ENCODE measurements at regions not wholly inside any gene's neighbourhood (a gene's known extent, or its start where the extent isn't known, plus 50 kb on each side); places are given as distances from the start of the nearest gene placed in this dataset.

DNA sequence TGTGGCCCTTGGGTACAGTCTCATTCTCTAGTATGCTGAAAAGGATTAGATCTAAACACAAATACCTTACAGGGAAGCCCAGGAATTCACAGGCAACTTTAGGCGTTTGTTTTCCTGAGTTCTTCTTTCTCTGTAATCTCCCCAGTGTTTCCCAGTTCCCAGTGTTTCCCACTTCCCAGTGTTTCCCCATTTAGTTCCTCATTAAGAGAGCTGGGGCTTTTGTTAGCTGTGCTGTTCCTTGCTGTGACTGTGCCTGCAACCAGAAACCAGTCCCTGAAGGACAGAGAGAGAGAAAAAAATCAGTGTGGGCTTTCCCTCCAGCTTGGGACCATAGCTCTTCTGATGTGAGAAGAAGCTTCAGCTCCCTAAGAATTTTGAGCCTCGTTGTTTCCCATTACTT is 802.9 kb upstream of the COBL start:
- H3K27ac Mint-ChIP-seq, result no peak overlapping the region
- no peaks in the 10 kb centered on the region for H3K36me3 Mint-ChIP-seq (ENCODE audit: low read depth)
- H3K4me1 Mint-ChIP-seq (ENCODE audit: low read depth), result no peaks in the 10 kb centered on the region
- H3K4me3 Mint-ChIP-seq, result no peak overlapping the region
- no peaks in the 10 kb centered on the region for H3K27me3 Mint-ChIP-seq
- H3K9me3 Mint-ChIP-seq, result peaks cover 25% of the 10 kb centered on the region
- intact Hi-C loops (cut with micrococcal nuclease), result no loop called here

DNA sequence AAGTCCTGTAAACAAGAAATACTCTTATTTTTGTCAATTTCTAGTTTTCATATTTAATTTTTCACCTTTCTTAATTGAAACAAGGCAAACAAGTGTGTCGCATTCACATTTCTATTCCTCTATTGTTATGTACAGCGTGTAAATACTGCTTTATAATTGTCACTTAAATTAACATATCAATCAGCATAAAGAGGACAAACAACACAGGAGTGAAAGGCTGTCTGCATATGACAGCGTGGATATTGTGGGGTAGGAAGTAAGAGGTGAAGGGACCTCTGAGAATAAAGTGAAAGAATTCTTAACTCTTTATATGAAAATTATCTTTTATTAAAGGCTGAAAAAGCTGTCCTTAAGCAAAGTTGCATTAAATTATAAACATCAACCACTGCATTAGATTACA is 797.9 kb upstream of the COBL start:
- Mint-ChIP-seq H3K27ac (no peak overlapping the region), H3K27me3 (no peaks in the 10 kb centered on the region), H3K4me1 (ENCODE audit: low read depth) (no peaks in the 10 kb centered on the region), H3K4me3 (no peak overlapping the region), H3K36me3 (ENCODE audit: low read depth) (no peaks in the 10 kb centered on the region), H3K9me3 (peaks cover 26% of the 10 kb centered on the region)
- intact Hi-C loops (cut with micrococcal nuclease), result no loop called here

DNA sequence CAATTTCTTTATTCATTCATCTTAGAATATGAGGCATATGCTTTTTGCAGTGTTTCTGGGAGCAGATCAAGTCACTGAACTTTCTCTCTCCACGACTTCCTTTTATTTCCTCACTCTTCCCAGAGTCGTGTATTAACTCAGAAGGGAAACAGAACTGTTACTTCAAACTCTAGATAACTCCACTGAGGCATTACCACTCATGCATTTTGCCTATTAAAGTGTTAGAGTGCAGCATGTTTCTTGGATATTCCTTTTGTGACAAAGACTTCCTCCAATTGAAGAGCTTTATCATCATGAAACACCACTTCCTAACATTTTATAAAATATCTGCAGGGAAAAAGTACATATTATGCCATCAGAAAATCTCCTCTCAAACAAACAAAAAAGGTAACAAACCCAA is 797.4 kb upstream of the COBL start:
- no peaks in the 10 kb centered on the region for H3K4me1 Mint-ChIP-seq (ENCODE audit: low read depth)
- H3K36me3 Mint-ChIP-seq (ENCODE audit: low read depth), result no peaks in the 10 kb centered on the region
- H3K27me3 Mint-ChIP-seq, result no peaks in the 10 kb centered on the region
- intact Hi-C loops (cut with micrococcal nuclease), result no loop called here
- no peak overlapping the region for H3K27ac Mint-ChIP-seq
- H3K4me3 Mint-ChIP-seq, result no peak overlapping the region
- peaks cover 30% of the 10 kb centered on the region for H3K9me3 Mint-ChIP-seq

DNA sequence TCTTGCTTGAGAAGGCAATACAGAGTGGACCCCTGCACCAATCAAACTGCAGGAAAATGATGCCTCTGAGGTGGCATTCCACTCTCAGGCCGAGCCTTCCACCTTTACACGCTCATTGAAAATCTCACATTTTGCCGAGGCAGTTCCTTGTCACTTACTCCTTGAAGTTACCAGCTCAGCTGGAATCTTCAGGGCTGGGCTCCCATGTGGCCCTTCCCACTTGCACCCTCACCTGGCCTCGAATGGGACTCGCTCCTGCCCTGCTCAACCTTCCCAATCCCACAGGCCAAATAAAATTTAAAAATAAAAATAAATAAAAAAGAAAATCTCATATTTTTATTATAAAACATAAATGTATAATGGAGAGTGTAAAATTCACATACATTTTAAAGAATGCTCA is 790.7 kb upstream of the COBL start:
- peaks cover 38% of the 10 kb centered on the region for H3K9me3 Mint-ChIP-seq
- no peaks in the 10 kb centered on the region for H3K27me3 Mint-ChIP-seq
- intact Hi-C loops (cut with micrococcal nuclease), result no loop called here
- no peak overlapping the region for H3K27ac Mint-ChIP-seq
- H3K4me1 Mint-ChIP-seq (ENCODE audit: low read depth), result no peaks in the 10 kb centered on the region
- no peaks in the 10 kb centered on the region for H3K36me3 Mint-ChIP-seq (ENCODE audit: low read depth)
- no peak overlapping the region for H3K4me3 Mint-ChIP-seq

DNA sequence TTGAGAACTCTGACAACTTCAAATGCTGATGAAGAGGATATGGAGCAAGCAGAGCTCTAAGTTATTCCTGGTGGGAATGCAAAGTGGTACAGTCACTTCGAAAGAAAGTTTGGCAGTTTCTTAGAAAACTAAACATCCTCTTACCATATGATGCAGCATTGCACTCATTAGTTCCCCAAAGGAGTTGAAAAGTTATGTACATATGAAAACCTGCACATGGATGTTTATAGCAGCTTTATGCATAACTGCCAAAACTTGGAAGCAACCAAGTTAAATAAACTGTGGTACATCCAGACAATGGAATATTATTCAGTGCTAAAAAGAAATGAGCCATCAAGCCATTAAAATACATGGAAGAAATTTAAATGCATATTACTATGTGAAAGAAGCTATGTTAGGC is 779.3 kb upstream of the COBL start:
- intact Hi-C loops (cut with micrococcal nuclease), result no loop called here
- Mint-ChIP-seq H3K36me3 (ENCODE audit: low read depth) (no peaks in the 10 kb centered on the region), H3K9me3 (peaks cover 45% of the 10 kb centered on the region), H3K27me3 (no peaks in the 10 kb centered on the region), H3K4me1 (ENCODE audit: low read depth) (no peaks in the 10 kb centered on the region), H3K27ac (no peak overlapping the region), H3K4me3 (no peak overlapping the region)

DNA sequence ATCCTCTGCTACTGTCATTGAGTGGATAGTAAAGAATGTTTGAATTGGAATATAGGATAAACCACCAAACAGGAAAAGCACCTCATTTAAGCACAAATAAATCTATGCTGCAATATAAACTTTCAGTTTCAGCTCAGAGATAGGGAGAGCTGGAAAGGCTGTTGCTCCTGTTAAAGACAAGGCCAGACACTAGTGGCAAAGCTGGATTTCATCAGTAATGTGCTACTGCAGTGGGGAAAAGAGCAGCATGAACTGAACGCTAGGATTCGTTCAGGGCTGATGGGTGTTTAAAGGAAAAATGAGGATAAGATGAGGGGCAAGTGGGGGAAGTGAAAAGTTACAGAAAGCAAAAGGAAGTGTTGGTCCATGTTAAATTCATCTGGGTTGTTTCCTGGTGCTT is 775.4 kb upstream of the COBL start:
- peaks cover 22% of the 10 kb centered on the region for H3K9me3 Mint-ChIP-seq
- no peak overlapping the region for H3K4me3 Mint-ChIP-seq
- peaks cover 2% of the 10 kb centered on the region for H3K27me3 Mint-ChIP-seq
- no peak overlapping the region for H3K27ac Mint-ChIP-seq
- intact Hi-C loops (cut with micrococcal nuclease), result no loop called here
- no peaks in the 10 kb centered on the region for H3K36me3 Mint-ChIP-seq (ENCODE audit: low read depth)
- H3K4me1 Mint-ChIP-seq (ENCODE audit: low read depth), result no peaks in the 10 kb centered on the region

DNA sequence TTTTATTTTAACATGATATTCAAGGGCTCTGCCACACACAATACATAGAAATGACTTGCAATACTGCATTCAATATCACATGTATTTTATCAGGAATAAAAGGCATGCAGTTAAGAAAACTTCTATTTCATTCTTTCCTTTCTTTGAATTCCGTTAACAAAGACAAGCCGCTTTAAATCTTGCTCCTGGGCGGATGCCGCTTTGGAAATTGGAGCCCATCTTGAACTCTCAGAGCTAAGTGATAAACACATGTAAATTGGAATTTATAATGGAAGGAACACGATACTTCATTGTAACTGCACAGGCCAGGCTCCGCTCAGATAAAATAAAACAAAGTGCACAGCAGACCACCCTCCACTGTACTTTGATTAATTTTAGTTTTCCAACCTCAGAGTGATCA is 774.5 kb upstream of the COBL start:
- intact Hi-C loops (cut with micrococcal nuclease), result no loop called here
- no peak overlapping the region for H3K4me3 Mint-ChIP-seq
- H3K36me3 Mint-ChIP-seq (ENCODE audit: low read depth), result no peaks in the 10 kb centered on the region
- no peak overlapping the region for H3K27ac Mint-ChIP-seq
- peaks cover 2% of the 10 kb centered on the region for H3K27me3 Mint-ChIP-seq
- peaks cover 17% of the 10 kb centered on the region for H3K9me3 Mint-ChIP-seq
- no peaks in the 10 kb centered on the region for H3K4me1 Mint-ChIP-seq (ENCODE audit: low read depth)

DNA sequence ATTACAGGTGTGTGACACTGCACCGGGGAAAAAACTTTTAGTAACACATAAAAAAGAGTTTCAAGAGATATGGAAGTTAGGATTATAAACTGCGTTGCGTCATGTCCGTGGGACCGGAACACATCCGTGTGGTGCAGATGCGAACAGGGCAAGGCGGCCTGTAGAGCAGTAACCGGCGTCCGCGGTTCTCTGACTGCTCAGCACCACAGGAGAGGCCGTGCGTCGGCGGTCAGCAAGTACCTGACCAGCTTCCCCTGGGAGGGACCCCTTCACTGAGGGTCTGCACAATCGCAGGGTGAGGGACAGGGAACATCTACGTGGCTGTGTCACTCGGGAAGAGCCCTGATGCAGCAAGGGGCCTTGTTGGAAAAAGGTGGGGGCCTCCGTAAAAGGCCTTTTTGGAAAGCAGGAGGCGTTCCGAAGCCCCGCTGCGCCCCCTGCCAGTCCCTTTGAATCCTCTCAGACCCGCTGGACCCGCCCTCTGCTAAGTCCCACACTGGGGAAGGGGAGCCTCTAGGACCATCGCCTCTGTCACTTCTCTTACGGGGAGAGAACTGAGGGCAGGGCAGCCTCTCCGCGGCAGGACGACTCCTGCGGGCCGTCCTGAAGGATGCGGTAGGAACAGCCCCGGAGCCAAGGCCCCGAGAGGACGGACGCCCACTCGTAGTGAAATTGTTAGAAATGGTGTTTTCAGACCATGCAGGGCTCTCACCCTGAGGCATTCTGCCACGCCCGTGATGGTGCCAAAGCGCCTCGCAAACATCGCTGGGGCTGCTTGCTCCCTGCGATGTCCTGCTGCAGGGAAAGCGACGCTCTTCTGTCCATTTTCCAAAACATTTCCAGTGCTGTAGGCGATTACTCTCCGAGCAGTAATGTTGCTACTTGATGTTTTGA is 771.6 kb upstream of the COBL start:
- Mint-ChIP-seq H3K9me3 (peaks cover 6% of the 10 kb centered on the region), H3K4me1 (ENCODE audit: low read depth) (no peaks in the 10 kb centered on the region), H3K36me3 (ENCODE audit: low read depth) (no peaks in the 10 kb centered on the region), H3K4me3 (no peak overlapping the region), H3K27ac (no peak overlapping the region), H3K27me3 (peaks cover 2% of the 10 kb centered on the region)
- intact Hi-C loops (cut with micrococcal nuclease), result no loop called here

DNA sequence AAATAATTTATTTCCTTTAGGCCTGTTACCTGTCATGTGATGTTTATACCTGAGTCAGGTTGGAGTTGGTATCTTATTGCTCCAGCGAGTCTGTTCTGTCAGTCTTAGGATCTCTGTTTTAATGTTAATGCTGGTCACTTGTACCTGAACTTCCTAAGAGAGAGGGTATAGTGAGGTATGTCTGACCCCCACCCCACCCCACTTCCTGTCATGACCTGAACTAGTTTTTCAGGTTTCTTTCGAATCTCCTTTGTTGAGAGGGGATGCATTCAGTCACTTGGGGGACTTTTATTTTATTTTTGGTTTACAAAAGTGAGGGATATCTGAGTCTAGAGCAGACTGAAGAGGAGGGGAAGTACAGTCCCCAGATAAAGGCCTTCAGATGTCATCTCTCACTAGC is 769.0 kb upstream of the COBL start:
- Mint-ChIP-seq H3K27me3 (peaks cover 2% of the 10 kb centered on the region), H3K9me3 (peaks cover 6% of the 10 kb centered on the region), H3K36me3 (ENCODE audit: low read depth) (no peaks in the 10 kb centered on the region), H3K4me3 (no peak overlapping the region), H3K4me1 (ENCODE audit: low read depth) (no peaks in the 10 kb centered on the region), H3K27ac (no peak overlapping the region)
- intact Hi-C loops (cut with micrococcal nuclease), result no loop called here

DNA sequence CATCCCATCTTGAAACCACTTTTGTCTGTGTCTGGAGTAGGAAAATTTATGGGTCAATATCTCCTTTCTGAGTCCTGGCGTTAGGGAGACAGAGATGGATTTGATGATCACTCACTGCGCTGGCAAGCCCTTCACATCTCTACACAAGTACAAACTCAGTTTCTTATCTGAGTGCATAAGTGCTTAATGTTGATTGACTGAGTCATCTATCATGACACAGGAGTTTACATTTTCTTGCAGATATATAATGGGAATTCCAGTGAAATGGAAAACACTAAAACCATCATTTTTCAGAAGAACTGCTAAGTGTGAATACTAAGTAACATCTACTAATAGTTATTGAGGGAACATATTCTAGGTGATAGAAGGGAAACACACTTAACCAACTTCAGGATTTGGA is 763.9 kb upstream of the COBL start:
- intact Hi-C loops (cut with micrococcal nuclease), result no loop called here
- Mint-ChIP-seq H3K27me3 (no peaks in the 10 kb centered on the region), H3K36me3 (ENCODE audit: low read depth) (no peaks in the 10 kb centered on the region), H3K27ac (no peak overlapping the region), H3K9me3 (peaks cover 32% of the 10 kb centered on the region), H3K4me1 (ENCODE audit: low read depth) (no peaks in the 10 kb centered on the region), H3K4me3 (no peak overlapping the region)

DNA sequence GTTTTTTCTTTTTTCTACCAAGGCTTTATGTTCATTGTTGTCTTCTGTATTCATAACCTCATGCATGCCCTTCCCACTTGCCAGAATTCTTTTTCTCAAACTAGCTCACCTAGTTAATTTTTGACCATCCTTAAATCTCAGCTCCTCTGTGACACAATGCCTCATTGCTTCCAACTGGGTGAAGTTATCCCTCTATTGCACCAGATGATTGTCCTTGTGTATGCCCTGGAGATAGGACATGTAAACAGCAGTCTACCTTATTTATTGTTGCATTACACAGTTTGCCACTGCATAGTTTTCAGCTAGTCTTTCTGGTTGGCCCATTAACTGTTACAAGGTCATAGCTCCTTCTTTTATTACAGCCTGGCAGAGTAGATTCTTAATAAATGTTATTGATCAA is 763.1 kb upstream of the COBL start:
- peaks cover 38% of the 10 kb centered on the region for H3K9me3 Mint-ChIP-seq
- H3K27me3 Mint-ChIP-seq, result no peaks in the 10 kb centered on the region
- H3K4me3 Mint-ChIP-seq, result no peak overlapping the region
- H3K36me3 Mint-ChIP-seq (ENCODE audit: low read depth), result no peaks in the 10 kb centered on the region
- intact Hi-C loops (cut with micrococcal nuclease), result no loop called here
- H3K4me1 Mint-ChIP-seq (ENCODE audit: low read depth), result no peaks in the 10 kb centered on the region
- no peak overlapping the region for H3K27ac Mint-ChIP-seq

DNA sequence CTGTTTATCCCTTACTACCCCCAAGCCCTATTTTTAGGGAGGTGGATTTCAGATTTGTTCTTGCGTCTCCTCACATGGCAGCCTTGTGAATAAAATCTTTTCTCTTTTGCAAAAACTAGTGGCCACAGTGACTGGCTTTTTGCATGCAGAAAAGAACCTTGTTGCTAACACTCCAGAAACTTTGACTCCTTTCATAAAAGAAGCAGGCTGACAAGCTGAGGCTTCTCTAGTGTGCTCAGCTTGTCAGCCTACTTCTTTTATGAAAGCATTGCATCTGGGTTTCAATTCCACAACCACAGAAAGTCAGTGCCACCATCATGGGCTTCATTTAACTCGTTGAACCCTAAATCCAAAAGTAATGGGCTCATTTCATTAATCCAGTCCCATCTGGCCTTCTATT is 761.0 kb upstream of the COBL start:
- Mint-ChIP-seq H3K4me1 (ENCODE audit: low read depth) (no peaks in the 10 kb centered on the region), H3K36me3 (ENCODE audit: low read depth) (no peaks in the 10 kb centered on the region), H3K27ac (no peak overlapping the region), H3K27me3 (no peaks in the 10 kb centered on the region), H3K4me3 (no peak overlapping the region), H3K9me3 (peaks cover 46% of the 10 kb centered on the region)
- intact Hi-C loops (cut with micrococcal nuclease), result no loop called here

DNA sequence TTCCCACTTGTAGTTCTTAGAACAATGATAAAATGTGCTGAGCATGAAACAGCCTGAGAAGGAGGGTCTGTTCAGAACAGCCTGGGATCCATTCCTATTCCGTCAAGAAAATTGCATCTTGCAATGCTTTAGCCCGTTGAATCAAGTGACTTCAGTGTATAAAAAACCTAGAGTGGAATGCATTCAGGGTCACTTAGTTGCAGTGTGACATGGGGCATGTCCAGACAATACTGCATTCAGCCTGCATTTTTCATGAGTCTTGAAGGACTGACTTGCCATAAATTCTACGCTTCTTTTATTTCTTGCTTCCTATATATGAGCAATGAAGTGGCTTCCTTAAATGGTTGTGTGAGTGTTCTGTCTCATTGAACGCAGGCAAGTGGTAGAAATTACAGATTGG is 758.3 kb upstream of the COBL start:
- Mint-ChIP-seq H3K4me3 (no peak overlapping the region), H3K4me1 (ENCODE audit: low read depth) (no peaks in the 10 kb centered on the region), H3K9me3 (peaks cover 60% of the 10 kb centered on the region), H3K36me3 (ENCODE audit: low read depth) (no peaks in the 10 kb centered on the region), H3K27me3 (no peaks in the 10 kb centered on the region), H3K27ac (no peak overlapping the region)
- intact Hi-C loops (cut with micrococcal nuclease), result no loop called here

DNA sequence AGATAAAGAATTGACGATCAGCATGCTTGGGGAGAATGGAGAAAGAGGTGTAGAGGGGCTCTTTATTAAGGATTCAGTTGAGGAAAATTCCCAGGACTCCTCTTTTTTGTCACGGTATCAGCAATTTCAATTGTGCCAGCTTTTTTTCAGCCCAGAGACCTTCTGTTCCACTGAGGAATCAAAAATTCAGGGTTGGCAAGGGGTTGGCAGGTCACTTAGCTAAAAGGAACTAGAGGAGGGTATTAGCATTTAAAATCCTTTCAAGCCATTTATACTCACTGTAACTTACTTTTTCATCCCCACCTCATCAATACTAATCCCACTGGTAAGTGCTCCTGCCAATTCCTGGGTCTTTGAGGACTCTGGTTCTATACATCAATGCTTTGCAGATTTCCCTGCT is 757.5 kb upstream of the COBL start:
- H3K4me1 Mint-ChIP-seq (ENCODE audit: low read depth), result no peaks in the 10 kb centered on the region
- intact Hi-C loops (cut with micrococcal nuclease), result no loop called here

DNA sequence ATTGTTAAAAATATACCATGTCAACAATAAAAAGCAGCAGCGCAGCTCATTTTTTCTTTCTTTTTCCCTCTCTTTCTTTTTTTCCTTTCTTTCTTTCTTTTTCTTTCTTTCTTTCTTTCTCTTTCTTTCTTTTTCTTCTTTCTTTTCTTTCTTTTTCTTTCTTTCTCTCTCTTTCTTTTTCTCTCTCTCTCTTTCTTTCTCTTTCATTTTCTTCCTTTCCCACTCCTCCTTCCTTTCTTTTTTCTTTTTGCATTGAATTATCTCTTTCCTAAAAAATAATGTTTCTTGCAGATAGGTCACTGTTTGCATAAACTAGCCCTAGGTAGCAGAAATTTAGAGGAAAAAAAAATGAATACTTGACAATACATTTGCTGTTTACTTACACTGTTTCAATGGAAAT is 755.1 kb upstream of the COBL start:
- H3K9me3 Mint-ChIP-seq, result peaks cover 38% of the 10 kb centered on the region
- no peak overlapping the region for H3K4me3 Mint-ChIP-seq
- intact Hi-C loops (cut with micrococcal nuclease), result no loop called here
- no peak overlapping the region for H3K27ac Mint-ChIP-seq
- H3K4me1 Mint-ChIP-seq (ENCODE audit: low read depth), result no peaks in the 10 kb centered on the region
- no peaks in the 10 kb centered on the region for H3K36me3 Mint-ChIP-seq (ENCODE audit: low read depth)
- H3K27me3 Mint-ChIP-seq, result no peaks in the 10 kb centered on the region

More for the DNA sequence above, 757.5 kb upstream of the COBL start:
- no peak overlapping the region for H3K27ac Mint-ChIP-seq
- H3K36me3 Mint-ChIP-seq (ENCODE audit: low read depth), result no peaks in the 10 kb centered on the region
- H3K4me3 Mint-ChIP-seq, result no peak overlapping the region
- H3K27me3 Mint-ChIP-seq, result no peaks in the 10 kb centered on the region
- H3K9me3 Mint-ChIP-seq, result peaks cover 60% of the 10 kb centered on the region

Measured in dendritic cell treated with granulocyte-macrophage colony-stimulating factor and Interleukin-4, amounts not matched to agents 40 ng/mL and 50 ng/mL, for 4 days (primary cell).